Stimulated activated CD4-positive, alpha-beta T cell treated with anti-CD3 and anti-CD28 coated beads, Interleukin-1b, Interleukin-23, amount 100 ng/mL, for 4 hours (primary cell): ENCODE measurements at regions not wholly inside any gene's neighbourhood (a gene's known extent, or its start where the extent isn't known, plus 50 kb on each side); places are given as distances from the start of the nearest gene placed in this dataset.
"Not testable (repeated sequence)": the region's sequence is repeated elsewhere in the genome, so short reads cannot be mapped to it uniquely, and the experiment has no call there.

Experiments
- DNase-seq, 2 donors: peaks; one replicate each; pipeline ENCODE4 v3.0.0-alpha.2; 2020; ENCODE audit warnings: low read depth in 2 of 2

- not testable (repeated sequence) for DNase-seq
Observed at GRCh38 chr1:273772-274171, 177.7 kb downstream of the OR4F29 start.

- peak; percentile 35 to 63 for DNase-seq
Observed at GRCh38 chr1:267815-268214, 183.7 kb downstream of the OR4F29 start.
